GM10248 (cell line): ENCODE measurements at regions not wholly inside any gene's neighbourhood (a gene's known extent, or its start where the extent isn't known, plus 50 kb on each side); places are given as distances from the start of the nearest gene placed in this dataset.
"Not testable (repeated sequence)": the region's sequence is repeated elsewhere in the genome, so short reads cannot be mapped to it uniquely, and the experiment has no call there.

Experiments
- CTCF ChIA-PET: fragments of 300-600 bp; sonication (Branson Sonifier 250); formaldehyde crosslinking; extraction: SDS; loops from one replicate; lab custom pipeline; 2021; ENCODE audit warnings: antibody characterized with exemption; lab: Yijun Ruan, JAX
- POLR2A ChIA-PET: fragments of 350-650 bp; sonication (Branson Sonifier 250); formaldehyde crosslinking; extraction: SDS; loops from one replicate; lab custom pipeline; 2020; ENCODE audit warnings: antibody characterized with exemption; lab: Yijun Ruan, JAX
- DNase-seq: peaks from one replicate; pipeline ENCODE4 v3.0.0; 2012; ENCODE audit errors: extremely low spot score
- CTCF ChIP-seq: IDR thresholded peaks from 2 replicates; pipeline ENCODE4 v1.5.1; 2012; ENCODE audit warnings: mild to moderate bottlenecking, low read depth; ENCODE audit errors: extremely low read depth, missing control alignments, control extremely low read depth

GRCh38 chr17:71803656-71804284 is 317.1 kb upstream of the SOX9 start:
- DNase-seq: no peak
- ChIA-PET CTCF (interaction anchor here (1.3 kb wide), 1 partner anchor 12 kb away, joined by 3 read pairs; no protein-coding TSS in a partner anchor), POLR2A (no interaction called here)
- no peak for TF ChIP-seq CTCF

GRCh38 chr17:71809537-71809936 is 311.3 kb upstream of the SOX9 start:
- DNase-seq: no peak
- ChIA-PET CTCF (interaction anchor here (0.8 to 1.0 kb wide), 2 partner anchors 14 to 76 kb away, joined by 3 read pairs; no protein-coding TSS in a partner anchor), POLR2A (no interaction called here)
- no peak for TF ChIP-seq CTCF

- POLR2A ChIA-PET, DNase-seq, CTCF ChIA-PET: not testable (repeated sequence)
These were observed 307.0 kb upstream of the SOX9 start for GRCh38 chr17:71813861-71814260.

GRCh38 chr17:71821511-71821910 is 299.3 kb upstream of the SOX9 start:
- no peak for TF ChIP-seq CTCF
- ChIA-PET CTCF (no interaction called here), POLR2A (no interaction called here)
- DNase-seq: no peak

- TF ChIP-seq CTCF: no peak
- POLR2A ChIA-PET: no interaction called here
- CTCF ChIA-PET: interaction anchor here (1.6 kb wide), 1 partner anchor 15 kb away, joined by 3 read pairs; no protein-coding TSS in a partner anchor
- DNase-seq: no peak
These were observed 296.1 kb upstream of the SOX9 start for GRCh38 chr17:71824671-71825070.

GRCh38 chr17:71825687-71826086 is 295.1 kb upstream of the SOX9 start:
- CTCF ChIA-PET: no interaction called here
- no peak for TF ChIP-seq CTCF
- DNase-seq: no peak
- POLR2A ChIA-PET: no interaction called here

GRCh38 chr17:71828182-71828596 is 292.6 kb upstream of the SOX9 start:
- no peak for TF ChIP-seq CTCF
- DNase-seq: no peak
- ChIA-PET POLR2A (no interaction called here), CTCF (interaction anchor here (1.2 to 1.5 kb wide), 2 partner anchors 15 to 55 kb away, joined by 3 read pairs; no protein-coding TSS in a partner anchor)
